GM12878 (cell line): ENCODE measurements at regions not wholly inside any gene's neighbourhood (a gene's known extent, or its start where the extent isn't known, plus 50 kb on each side); places are given as distances from the start of the nearest gene placed in this dataset.

Experiments used
- ATAC-seq: fragments of 200-7000 bp; cut with Tn5 transposase; 3 replicates; pipeline ENCODE4 v1.9.1; 2020; ENCODE audit warnings: mild to moderate bottlenecking, moderate library complexity
- BruUV-seq: library from RNA; stranded (reverse); fragments of 400-500 nt; replicated peaks from 2 replicates; lab custom pipeline; 2021; lab: Mats Ljungman, UMichigan
- CTCF ChIA-PET: fragments of 300-600 bp; sonication (Branson Sonifier 250); formaldehyde crosslinking; extraction: SDS; loops from one replicate; lab custom pipeline; 2021; ENCODE audit warnings: inconsistent platforms; lab: Yijun Ruan, JAX
- POLR2A ChIA-PET: fragments of 350-600 bp; formaldehyde crosslinking; extraction: SDS; loops from one replicate; lab custom pipeline; 2021; ENCODE audit warnings: inconsistent platforms; lab: Charles Lee
- RAD21 ChIA-PET: fragments of 300-600 bp; sonication (Branson Sonifier 250); formaldehyde crosslinking; loops from one replicate; lab custom pipeline; 2023; ENCODE audit warnings: antibody characterized with exemption; ENCODE audit not compliant: unreplicated experiment; lab: Charles Lee
- SMC1A ChIA-PET: fragments of 300-600 bp; sonication (Branson Sonifier 250); formaldehyde crosslinking; loops from one replicate; lab custom pipeline; 2023; ENCODE audit not compliant: unreplicated experiment, uncharacterized antibody; lab: Charles Lee
- DNase-seq: peaks from one replicate; pipeline ENCODE4 v3.0.0-alpha.2; 2011; ENCODE audit warnings: low read depth, low spot score
- FAIRE-seq: peaks from 3 replicates; lab custom pipeline; 2011; peaks lifted over from hg19 to GRCh38; lab: Jason Lieb, UNC
- H2AFZ ChIP-seq: 2 replicates; pipeline ENCODE4 v1.6.0; 2011; ENCODE audit warnings: low read depth, low read length, control low read depth; ENCODE audit not compliant: control insufficient read depth
- H3K27ac ChIP-seq: 2 replicates; pipeline ENCODE4 v1.5.1; 2011; ENCODE audit warnings: control low read depth; ENCODE audit not compliant: control insufficient read depth, insufficient read depth
- H3K27me3 ChIP-seq, 2 experiments: replicated peaks in 1 of 2; 2 replicates each; pipeline versions ENCODE4 v1.6.0 to v1.6.1; 2011; ENCODE audit warnings: low read length in 1 of 2; ENCODE audit not compliant: control insufficient read depth in 2 of 2, insufficient read depth in 2 of 2
- H3K36me3 ChIP-seq, 2 experiments: 2 replicates each; pipeline ENCODE4 v1.5.1; 2011; ENCODE audit warnings: low read length in 1 of 2; ENCODE audit not compliant: control insufficient read depth in 2 of 2, insufficient read depth in 2 of 2
- H3K4me1 ChIP-seq: 2 replicates; pipeline ENCODE4 v1.6.1; 2011; ENCODE audit warnings: mild to moderate bottlenecking, low read length, moderate library complexity, mixed read lengths; ENCODE audit not compliant: control insufficient read depth, insufficient read depth
- H3K4me2 ChIP-seq: 2 replicates; pipeline ENCODE4 v1.6.0; 2011; ENCODE audit warnings: control low read depth; ENCODE audit not compliant: control insufficient read depth, insufficient read depth
- H3K4me3 ChIP-seq: fragments of 200-600 bp; sonication (generic); 2 replicates; pipeline ENCODE4 v1.5.1; 2016
- H3K79me2 ChIP-seq: 2 replicates; pipeline ENCODE4 v1.6.0; 2011; ENCODE audit warnings: low read length; ENCODE audit not compliant: control insufficient read depth, insufficient read depth
- H3K9ac ChIP-seq: 2 replicates; pipeline ENCODE4 v1.8.0; 2011; ENCODE audit warnings: low read length, control low read depth, mixed read lengths; ENCODE audit not compliant: control insufficient read depth, insufficient read depth
- H3K9me3 ChIP-seq: replicated peaks from 3 replicates; pipeline ENCODE4 v1.5.1; 2011; ENCODE audit warnings: mild to moderate bottlenecking, low read length; ENCODE audit not compliant: control insufficient read depth, insufficient read depth
- H4K20me1 ChIP-seq: 2 replicates; pipeline ENCODE4 v1.6.0; 2011; ENCODE audit not compliant: control insufficient read depth, insufficient read depth
- CEBPZ ChIP-seq: fragments of 150-350 bp; IDR thresholded peaks from 2 replicates; pipeline ENCODE4 v1.6.1; 2016; ENCODE audit warnings: low read depth, low read length
- CHD2 ChIP-seq: IDR thresholded peaks from 2 replicates; pipeline ENCODE4 v1.6.1; 2011; ENCODE audit warnings: low read depth, low read length, improper control_type of control experiment, borderline replicate concordance
- KDM1A ChIP-seq: fragments of 200-600 bp; sonication (generic); IDR thresholded peaks from 2 replicates; pipeline ENCODE4 v1.6.1; 2016; ENCODE audit warnings: borderline replicate concordance
- NFIC ChIP-seq: IDR thresholded peaks from 2 replicates; pipeline ENCODE4 v1.6.1; 2012; ENCODE audit warnings: low read depth, mild to moderate bottlenecking, inconsistent platforms, low read length, moderate library complexity
- RUNX3 ChIP-seq: IDR thresholded peaks from 2 replicates; pipeline ENCODE4 v1.6.1; 2012; ENCODE audit warnings: low read length, inconsistent platforms
- ZBTB11 ChIP-seq: fragments of 450-650 bp; formaldehyde crosslinking; IDR thresholded peaks from 2 replicates; pipeline ENCODE4 v1.5.0; 2022; ENCODE audit warnings: mild to moderate bottlenecking, missing genetic modification characterization
- ZBTB33 ChIP-seq: fragments of 450-650 bp; IDR thresholded peaks from 2 replicates; pipeline ENCODE4 v1.6.1; 2017; ENCODE audit warnings: mild to moderate bottlenecking
- ZBTB4 ChIP-seq: fragments of 450-650 bp; formaldehyde crosslinking; IDR thresholded peaks from 2 replicates; pipeline ENCODE4 v1.4.0; 2022; ENCODE audit warnings: mild to moderate bottlenecking, moderate library complexity
- ZZZ3 ChIP-seq: IDR thresholded peaks from 2 replicates; pipeline ENCODE4 v1.6.1; 2011; ENCODE audit warnings: low read depth; ENCODE audit not compliant: control insufficient read depth, insufficient read length
- WGBS: methylation state at CpG from one replicate; pipeline ENCODE4 v1.1.6; 2016; ENCODE audit warnings: low lambda C conversion rate; ENCODE audit not compliant: insufficient replicate concordance, insufficient coverage; ENCODE audit errors: missing lambda C conversion rate; 5-methylcytosine and 5-hydroxymethylcytosine counted together
- in situ Hi-C: fragments of 300-500 bp; cut with MboI; formaldehyde crosslinking; loops from 9 replicates; pipeline ENCODE4 v1.14.3; 2018; ENCODE audit warnings: mixed read lengths
- intact Hi-C: fragments of 100-400 bp; cut with micrococcal nuclease; formaldehyde crosslinking; loops from one replicate; pipeline ENCODE4 v1.14.2; 2022; ENCODE audit not compliant: unreplicated experiment
- TF ChIP-seq, protein P1 (sequence below): IDR thresholded peaks from 2 replicates; pipeline ENCODE4 v1.6.1; 2012; ENCODE audit warnings: low read length, inconsistent platforms

DNA sequence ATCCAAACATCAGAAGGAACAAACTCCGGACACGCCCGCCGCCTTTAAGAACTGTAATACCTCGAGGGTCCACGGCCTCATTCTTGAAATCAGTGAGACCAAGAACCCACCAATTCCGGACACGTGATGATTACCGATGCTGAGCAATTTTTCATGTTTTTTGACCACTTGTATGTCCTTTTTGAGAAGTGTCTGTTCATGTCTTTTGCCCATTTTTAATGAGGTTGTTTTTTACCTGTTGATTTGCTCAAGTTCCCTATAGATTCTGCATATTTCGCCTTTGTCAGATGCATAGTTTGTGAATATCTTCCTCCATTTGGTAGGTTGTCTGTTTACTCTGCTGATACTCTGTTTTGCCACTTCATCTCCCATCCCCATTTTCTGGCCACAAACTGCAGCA is 150.4 kb downstream of the IRS1 start:
- ATAC-seq = no peak
- ChIA-PET CTCF (interaction anchor here (1.2 kb wide), 1 partner anchor 177 kb away, joined by 4 read pairs; no protein-coding TSS in a partner anchor), SMC1A (no interaction called here), RAD21 (no interaction called here), POLR2A (no interaction called here)
- Histone ChIP-seq H3K9ac (no peak overlapping the region), H3K79me2 (no peaks in the 10 kb centered on the region), H3K4me1 (no peaks in the 10 kb centered on the region), H4K20me1 (no peaks in the 10 kb centered on the region), H3K36me3 (no peaks in the 10 kb centered on the region), H3K4me2 (no peak overlapping the region), H3K9me3 (peaks cover 4% of the 10 kb centered on the region; the same call in 2 of the 3 replicates), H3K27me3 (no peaks in the 10 kb centered on the region), H2AFZ (no peak overlapping the region; the same call in 1 of the 2 replicates), H3K27ac (no peak overlapping the region), H3K4me3 (no peak overlapping the region)
- 75% methylated on average over 10 of the region's 10 CpGs for WGBS
- no TSS peak for BruUV-seq
- no peak for DNase-seq
- no peak for FAIRE-seq
- in situ Hi-C loops = no loop called here
- intact Hi-C loops = no loop called here
- TF ChIP-seq ZBTB11 (CRISPR knock-in tag) (no peak), ZZZ3 (no peak), CHD2 (no peak), RUNX3 (no peak), KDM1A (no peak), ZBTB4 (CRISPR knock-in tag) (no peak), NFIC (no peak), CEBPZ (no peak), ZBTB33 (no peak)
- TF ChIP-seq, protein P1, sequence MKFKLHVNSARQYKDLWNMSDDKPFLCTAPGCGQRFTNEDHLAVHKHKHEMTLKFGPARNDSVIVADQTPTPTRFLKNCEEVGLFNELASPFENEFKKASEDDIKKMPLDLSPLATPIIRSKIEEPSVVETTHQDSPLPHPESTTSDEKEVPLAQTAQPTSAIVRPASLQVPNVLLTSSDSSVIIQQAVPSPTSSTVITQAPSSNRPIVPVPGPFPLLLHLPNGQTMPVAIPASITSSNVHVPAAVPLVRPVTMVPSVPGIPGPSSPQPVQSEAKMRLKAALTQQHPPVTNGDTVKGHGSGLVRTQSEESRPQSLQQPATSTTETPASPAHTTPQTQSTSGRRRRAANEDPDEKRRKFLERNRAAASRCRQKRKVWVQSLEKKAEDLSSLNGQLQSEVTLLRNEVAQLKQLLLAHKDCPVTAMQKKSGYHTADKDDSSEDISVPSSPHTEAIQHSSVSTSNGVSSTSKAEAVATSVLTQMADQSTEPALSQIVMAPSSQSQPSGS = no peak
